CD14-positive monocyte (primary cell): ENCODE measurements at regions not wholly inside any gene's neighbourhood (a gene's known extent, or its start where the extent isn't known, plus 50 kb on each side); places are given as distances from the start of the nearest gene placed in this dataset.

Source experiments
- DNase-seq, 3 donors: peaks; one replicate each; pipeline ENCODE4 v3.0.0-alpha.2; 2011 to 2022
- H2AFZ ChIP-seq: 2 replicates; pipeline ENCODE4 v1.6.0; 2012; ENCODE audit warnings: mild to moderate bottlenecking, low read depth, low read length, inconsistent platforms; ENCODE audit not compliant: insufficient read depth, poor library complexity, severe bottlenecking
- H3K27ac ChIP-seq, 2 donors: 1 replicate in 1 of 2; 2 replicates in 1 of 2; pipeline ENCODE4 v1.5.1; 2012 to 2013; ENCODE audit warnings: low read length in 2 of 2, control low read depth in 1 of 2, inconsistent platforms in 1 of 2, low read depth in 1 of 2, mild to moderate bottlenecking in 1 of 2
- H3K27me3 ChIP-seq, 2 donors: one replicate each; pipeline versions ENCODE4 v1.6.0 to v1.6.1; 2011 to 2013; ENCODE audit warnings: low read length in 2 of 2; ENCODE audit not compliant: control insufficient read depth in 2 of 2, insufficient read depth in 2 of 2
- H3K36me3 ChIP-seq, 2 donors: replicated peaks in 1 of 2; 1 replicate in 1 of 2; 2 replicates in 1 of 2; pipeline versions ENCODE4 v1.5.1 to v1.6.1; 2012 to 2013; ENCODE audit warnings: low read length in 2 of 2, control low read depth in 1 of 2, inconsistent platforms in 1 of 2, mild to moderate bottlenecking in 1 of 2; ENCODE audit not compliant: insufficient read depth in 2 of 2, control insufficient read depth in 1 of 2
- H3K4me1 ChIP-seq, 2 donors: 1 replicate in 1 of 2; 2 replicates in 1 of 2; pipeline versions ENCODE4 v1.5.1 to v1.6.1; 2012 to 2013; ENCODE audit warnings: low read length in 2 of 2, control low read depth in 1 of 2, inconsistent platforms in 1 of 2, mild to moderate bottlenecking in 1 of 2, moderate library complexity in 1 of 2; ENCODE audit not compliant: insufficient read depth in 2 of 2, control insufficient read depth in 1 of 2
- H3K4me2 ChIP-seq: replicated peaks from 2 replicates; pipeline ENCODE3; 2012; ENCODE audit warnings: low read length, moderate library complexity, mild to moderate bottlenecking; ENCODE audit not compliant: poor library complexity, severe bottlenecking; ENCODE audit errors: extremely low read depth
- H3K4me3 ChIP-seq, 3 experiments: fragments of 200-600 bp in 1 of 3; sonication (generic) in 1 of 3; replicated peaks in 1 of 3; 1 replicate in 2 of 3; 2 replicates in 1 of 3; pipeline ENCODE4 v1.5.1; 2011 to 2013; ENCODE audit warnings: low read length in 3 of 3, mild to moderate bottlenecking in 3 of 3, control low read depth in 2 of 3, low read depth in 2 of 3, inconsistent platforms in 1 of 3, moderate library complexity in 1 of 3
- H3K79me2 ChIP-seq: 2 replicates; pipeline ENCODE4 v1.6.0; 2012; ENCODE audit warnings: mild to moderate bottlenecking, control low read depth, inconsistent platforms, low read length, moderate library complexity; ENCODE audit not compliant: insufficient read depth
- H3K9ac ChIP-seq: 2 replicates; pipeline ENCODE4 v1.6.0; 2017; ENCODE audit warnings: low read length, mild to moderate bottlenecking; ENCODE audit not compliant: insufficient read depth, poor library complexity, severe bottlenecking
- H3K9me3 ChIP-seq, 2 donors: replicated peaks in 1 of 2; 1 replicate in 1 of 2; 2 replicates in 1 of 2; pipeline versions ENCODE4 v1.5.1 to v1.6.1; 2012 to 2013; ENCODE audit warnings: low read length in 2 of 2, control low read depth in 1 of 2; ENCODE audit not compliant: control insufficient read depth in 1 of 2, insufficient read depth in 1 of 2
- H4K20me1 ChIP-seq: 2 replicates; pipeline ENCODE4 v1.6.0; 2012; ENCODE audit warnings: mild to moderate bottlenecking, low read length, control low read depth, moderate library complexity; ENCODE audit not compliant: insufficient read depth
- H3K27ac Mint-ChIP-seq, 7 donors: one replicate each; pipeline ENCODE4 v1.8.0; 2020; ENCODE audit warnings: mild to moderate bottlenecking in 7 of 7, mixed read lengths in 7 of 7, moderate library complexity in 6 of 7, inconsistent platforms in 2 of 7
- H3K27me3 Mint-ChIP-seq, 3 donors: one replicate each; pipeline ENCODE4 v1.8.0; 2021 to 2022; ENCODE audit warnings: low read depth in 3 of 3, mild to moderate bottlenecking in 3 of 3, mixed read lengths in 3 of 3, moderate library complexity in 3 of 3, inconsistent platforms in 1 of 3
- H3K36me3 Mint-ChIP-seq, 2 donors: one replicate each; pipeline ENCODE4 v1.8.0; 2020; ENCODE audit warnings: mixed read lengths in 2 of 2, inconsistent platforms in 1 of 2, mild to moderate bottlenecking in 1 of 2
- H3K4me1 Mint-ChIP-seq: one replicate; pipeline ENCODE4 v1.8.0; 2020; ENCODE audit warnings: mild to moderate bottlenecking, mixed read lengths
- H3K4me3 Mint-ChIP-seq, 2 donors: one replicate each; pipeline ENCODE4 v1.8.0; 2020; ENCODE audit warnings: mild to moderate bottlenecking in 2 of 2, mixed read lengths in 2 of 2, moderate library complexity in 1 of 2
- H3K9me3 Mint-ChIP-seq, 7 donors: one replicate each; pipeline ENCODE4 v1.8.0; 2020 to 2022; ENCODE audit warnings: mixed read lengths in 7 of 7, mild to moderate bottlenecking in 6 of 7, moderate library complexity in 6 of 7, inconsistent platforms in 2 of 7
- WGBS: methylation state at CpG from one replicate; pipeline ENCODE4 v1.1.5; 2013; ENCODE audit warnings: missing lambda C conversion rate; ENCODE audit not compliant: insufficient coverage; 5-methylcytosine and 5-hydroxymethylcytosine counted together
- intact Hi-C, 2 donors: fragments of 100-400 bp; cut with micrococcal nuclease; formaldehyde crosslinking; loops; one replicate each; pipeline versions ENCODE4 v1.15.0 to v1.15.1; 2023
- TF ChIP-seq, protein P1 (sequence below): fragments of 200-600 bp; IDR thresholded peaks from one replicate; pipeline ENCODE4 v1.8.0; 2022; ENCODE audit warnings: antibody characterized with exemption, mild to moderate bottlenecking

DNA sequence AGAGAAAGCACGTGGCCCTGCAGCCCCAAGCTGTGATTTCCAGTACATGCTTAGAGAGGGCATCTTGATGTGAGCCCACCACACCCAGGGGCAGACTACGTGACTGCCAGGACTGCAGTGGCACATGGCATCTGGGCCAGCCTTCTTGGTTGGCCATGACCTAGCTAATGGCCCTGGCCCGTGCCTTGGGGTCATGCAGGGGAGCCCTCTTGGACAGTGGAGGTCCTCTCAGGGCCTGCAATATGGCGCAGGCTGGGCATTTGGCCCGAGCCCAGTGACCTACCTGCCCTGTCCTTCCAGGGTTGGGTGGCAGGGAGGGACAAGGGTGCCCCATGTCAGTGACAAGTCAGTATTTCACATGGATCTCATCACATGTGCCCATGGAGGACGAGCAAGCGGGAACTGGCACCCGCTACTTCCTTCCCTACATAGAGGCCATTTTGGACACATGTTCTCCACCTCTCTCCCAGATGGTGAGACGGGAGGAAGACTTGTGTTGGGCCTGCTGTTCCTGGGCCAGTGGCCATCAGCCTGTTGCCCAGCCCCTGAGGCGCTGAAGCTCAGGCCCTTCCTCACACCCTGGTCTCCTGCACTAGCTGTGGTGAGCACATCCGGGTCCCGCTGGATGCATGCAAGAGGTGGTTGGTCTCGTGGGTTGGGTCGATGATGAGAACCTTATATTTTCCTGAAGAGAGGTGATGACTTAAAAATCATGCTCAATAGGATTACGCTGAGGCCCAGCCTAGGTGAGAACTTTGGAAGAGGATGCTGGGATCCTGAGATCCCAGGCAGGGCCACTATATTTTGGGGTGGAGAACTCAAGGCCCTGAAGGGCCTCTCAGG is 195.6 kb downstream of the UBE3A start:
- Histone ChIP-seq H3K9me3 (peaks cover 98 to 100% of the 10 kb centered on the region in 2 donors), H3K79me2 (no peaks in the 10 kb centered on the region), H3K9ac (no peak overlapping the region), H2AFZ (no peak overlapping the region), H3K27me3 (no peaks in the 10 kb centered on the region), H3K4me1 (no peaks in the 10 kb centered on the region), H3K36me3 (no peaks in the 10 kb centered on the region), H3K4me3 (no peak overlapping the region), H4K20me1 (no peaks in the 10 kb centered on the region), H3K4me2 (no peak overlapping the region), H3K27ac (no peak overlapping the region)
- TF ChIP-seq, protein P1, sequence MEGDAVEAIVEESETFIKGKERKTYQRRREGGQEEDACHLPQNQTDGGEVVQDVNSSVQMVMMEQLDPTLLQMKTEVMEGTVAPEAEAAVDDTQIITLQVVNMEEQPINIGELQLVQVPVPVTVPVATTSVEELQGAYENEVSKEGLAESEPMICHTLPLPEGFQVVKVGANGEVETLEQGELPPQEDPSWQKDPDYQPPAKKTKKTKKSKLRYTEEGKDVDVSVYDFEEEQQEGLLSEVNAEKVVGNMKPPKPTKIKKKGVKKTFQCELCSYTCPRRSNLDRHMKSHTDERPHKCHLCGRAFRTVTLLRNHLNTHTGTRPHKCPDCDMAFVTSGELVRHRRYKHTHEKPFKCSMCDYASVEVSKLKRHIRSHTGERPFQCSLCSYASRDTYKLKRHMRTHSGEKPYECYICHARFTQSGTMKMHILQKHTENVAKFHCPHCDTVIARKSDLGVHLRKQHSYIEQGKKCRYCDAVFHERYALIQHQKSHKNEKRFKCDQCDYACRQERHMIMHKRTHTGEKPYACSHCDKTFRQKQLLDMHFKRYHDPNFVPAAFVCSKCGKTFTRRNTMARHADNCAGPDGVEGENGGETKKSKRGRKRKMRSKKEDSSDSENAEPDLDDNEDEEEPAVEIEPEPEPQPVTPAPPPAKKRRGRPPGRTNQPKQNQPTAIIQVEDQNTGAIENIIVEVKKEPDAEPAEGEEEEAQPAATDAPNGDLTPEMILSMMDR: no peak
- H3K27ac Mint-ChIP-seq: no peak overlapping the region
- H3K4me1 Mint-ChIP-seq: no peaks in the 10 kb centered on the region
- peaks cover 67 to 99% (median 90%) of the 10 kb centered on the region in 7 donors for H3K9me3 Mint-ChIP-seq
- no peak overlapping the region for H3K4me3 Mint-ChIP-seq
- 82% methylated on average over 10 of the region's 15 CpGs for WGBS
- H3K27me3 Mint-ChIP-seq: peaks cover 0 to 2% (median 2%) of the 10 kb centered on the region in 3 donors
- DNase-seq: no peak
- intact Hi-C loops: no loop called here
- no peaks in the 10 kb centered on the region for H3K36me3 Mint-ChIP-seq

DNA sequence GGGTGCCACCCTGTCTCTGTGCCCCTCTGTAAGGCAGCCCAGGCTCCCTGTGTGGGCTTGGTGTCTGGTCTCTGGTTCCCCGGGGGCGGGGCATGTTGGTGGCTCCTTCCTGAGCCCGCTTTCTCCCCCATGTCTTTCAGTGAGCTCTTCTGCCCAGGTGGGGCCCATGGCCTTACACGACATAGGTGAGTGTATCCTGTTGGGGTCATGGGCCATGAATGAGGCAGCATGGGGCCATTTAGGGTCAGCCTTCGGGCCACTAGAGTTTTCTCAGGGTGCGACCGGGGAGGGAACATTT is 195.1 kb downstream of the UBE3A start:
- Mint-ChIP-seq H3K4me1 (no peaks in the 10 kb centered on the region), H3K4me3 (no peak overlapping the region), H3K27ac (no peak overlapping the region), H3K9me3 (peaks cover 70 to 99% (median 90%) of the 10 kb centered on the region in 7 donors), H3K36me3 (no peaks in the 10 kb centered on the region), H3K27me3 (peaks cover 0 to 2% (median 2%) of the 10 kb centered on the region in 3 donors)
- DNase-seq: no peak
- Histone ChIP-seq H3K9me3 (peaks cover 98 to 100% of the 10 kb centered on the region in 2 donors), H3K4me1 (no peaks in the 10 kb centered on the region), H3K4me2 (no peak overlapping the region), H3K36me3 (no peaks in the 10 kb centered on the region), H2AFZ (no peak overlapping the region), H4K20me1 (no peaks in the 10 kb centered on the region), H3K27me3 (no peaks in the 10 kb centered on the region), H3K79me2 (no peaks in the 10 kb centered on the region), H3K4me3 (no peak overlapping the region), H3K27ac (no peak overlapping the region), H3K9ac (no peak overlapping the region)
- intact Hi-C loops: no loop called here
- TF ChIP-seq, protein P1: no peak
- 94% methylated on average over 7 of the region's 7 CpGs for WGBS
